ENCODE measurements at regions not wholly inside any gene's neighbourhood (a gene's known extent, or its start where the extent isn't known, plus 50 kb on each side); places are given as distances from the start of the nearest gene placed in this dataset.
"Not testable (repeated sequence)": the region's sequence is repeated elsewhere in the genome, so short reads cannot be mapped to it uniquely, and the experiment has no call there.

DNA sequence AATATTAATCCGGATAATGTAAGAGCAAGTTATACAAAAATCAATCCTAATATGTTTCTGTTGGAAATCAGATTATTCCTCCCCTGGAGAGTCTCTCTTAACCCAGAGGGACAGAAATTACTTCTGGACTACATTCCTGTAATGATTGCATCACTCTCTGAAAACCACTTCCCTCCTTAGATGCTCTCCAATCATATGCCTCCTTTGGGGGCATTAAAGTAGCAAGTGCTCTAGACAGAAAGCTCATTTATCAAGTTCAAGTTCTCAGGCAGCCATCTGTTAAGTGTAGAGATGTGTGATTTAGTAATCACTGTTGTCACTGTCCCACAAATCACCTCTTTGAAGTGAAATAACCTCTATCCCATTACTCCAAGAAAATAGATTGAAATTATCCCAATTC, 247.1 kb downstream of the SLCO4C1 start:
- Histone ChIP-seq H3K27me3 (ENCODE audit: control insufficient read depth, insufficient read depth, low read length) (no peaks in the 10 kb centered on the region), H3K4me3 (ENCODE audit: low read depth, low read length) (no peak overlapping the region), H3K4me1 (ENCODE audit: control insufficient read depth, insufficient read depth, low read length) (no peaks in the 10 kb centered on the region), H3K9me3 (ENCODE audit: control insufficient read depth, insufficient read depth, low read depth, low read length) (no peaks in the 10 kb centered on the region), H3K36me3 (ENCODE audit: control insufficient read depth, insufficient read depth, low read length) (no peaks in the 10 kb centered on the region), H3K9ac (ENCODE audit: low read length) (no peak overlapping the region), H3K27ac (ENCODE audit: low read depth, low read length) (no peak overlapping the region)

DNA sequence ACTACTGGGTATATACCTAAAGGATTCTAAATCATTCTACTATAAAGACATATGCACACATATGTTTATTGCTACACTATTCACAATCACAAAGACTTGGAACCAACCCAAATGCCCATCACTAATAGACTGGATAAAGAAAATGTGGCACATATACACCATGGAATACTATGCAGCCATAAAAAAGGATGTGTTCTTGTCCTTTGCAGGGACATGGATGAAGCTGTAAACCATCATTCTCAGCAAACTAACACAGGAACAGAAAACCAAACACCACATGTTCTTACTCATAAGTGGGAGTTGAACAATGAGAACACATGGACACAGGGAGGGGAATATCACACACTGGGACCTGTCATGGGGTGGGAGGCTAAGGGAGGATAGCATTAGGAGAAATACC, 249.0 kb downstream of the SLCO4C1 start:
- H3K36me3 ChIP-seq (ENCODE audit: control insufficient read depth, insufficient read depth, low read length); H3K4me1 ChIP-seq (ENCODE audit: control insufficient read depth, insufficient read depth, low read length); H3K9me3 ChIP-seq (ENCODE audit: control insufficient read depth, insufficient read depth, low read depth, low read length); H3K27ac ChIP-seq (ENCODE audit: low read depth, low read length); H3K9ac ChIP-seq (ENCODE audit: low read length); H3K27me3 ChIP-seq (ENCODE audit: control insufficient read depth, insufficient read depth, low read length); H3K4me3 ChIP-seq (ENCODE audit: low read depth, low read length): not testable (repeated sequence)

DNA sequence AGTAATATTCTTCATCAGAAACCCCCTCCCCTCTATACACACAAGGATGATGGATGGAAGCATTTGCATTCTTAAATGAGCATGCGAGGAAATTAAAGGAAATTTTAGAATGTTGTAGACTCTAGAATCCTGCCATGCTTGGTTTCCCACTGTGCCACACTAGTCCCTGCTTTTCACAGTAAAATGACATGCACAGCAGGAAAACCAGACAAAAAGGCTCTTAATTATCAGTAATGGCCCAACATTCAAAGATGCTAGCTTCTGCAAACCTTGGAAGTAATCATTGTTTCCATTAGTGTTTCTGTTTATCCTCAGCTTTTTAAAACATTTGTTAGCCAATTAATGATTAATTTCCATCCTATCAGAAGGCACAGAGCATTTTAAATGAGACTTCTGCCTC, 255.8 kb downstream of the SLCO4C1 start:
- H3K9ac ChIP-seq (ENCODE audit: low read length): no peak overlapping the region
- no peak overlapping the region for H3K4me3 ChIP-seq (ENCODE audit: low read depth, low read length)
- peaks cover 5% of the 10 kb centered on the region; the same call in 1 of the 2 replicates for H3K4me1 ChIP-seq (ENCODE audit: control insufficient read depth, insufficient read depth, low read length)
- no peaks in the 10 kb centered on the region for H3K27me3 ChIP-seq (ENCODE audit: control insufficient read depth, insufficient read depth, low read length)
- no peaks in the 10 kb centered on the region for H3K9me3 ChIP-seq (ENCODE audit: control insufficient read depth, insufficient read depth, low read depth, low read length)
- H3K36me3 ChIP-seq (ENCODE audit: control insufficient read depth, insufficient read depth, low read length): no peaks in the 10 kb centered on the region
- H3K27ac ChIP-seq (ENCODE audit: low read depth, low read length): no peak overlapping the region

DNA sequence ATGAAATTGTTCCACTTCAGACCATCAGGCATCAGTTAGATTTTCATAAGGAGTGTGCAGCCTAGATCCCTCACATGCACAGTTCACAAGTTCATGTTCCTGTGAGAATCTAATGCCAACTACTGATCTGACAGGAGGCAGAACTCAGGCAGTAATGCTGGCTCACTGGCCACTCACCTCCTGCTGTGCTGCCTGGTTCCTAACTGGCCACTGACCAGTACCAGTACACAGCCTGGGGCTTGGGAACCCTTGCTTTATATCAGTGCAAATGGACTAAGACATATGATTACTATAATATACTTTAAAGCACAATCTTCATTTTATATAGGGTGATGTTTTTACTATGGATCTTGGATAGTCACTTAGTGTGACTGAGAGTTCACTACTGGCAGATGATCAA, 259.2 kb downstream of the SLCO4C1 start:
- no peaks in the 10 kb centered on the region for H3K9me3 ChIP-seq (ENCODE audit: control insufficient read depth, insufficient read depth, low read depth, low read length)
- H3K9ac ChIP-seq (ENCODE audit: low read length): no peak overlapping the region
- no peak overlapping the region for H3K27ac ChIP-seq (ENCODE audit: low read depth, low read length)
- H3K4me3 ChIP-seq (ENCODE audit: low read depth, low read length): no peak overlapping the region
- H3K36me3 ChIP-seq (ENCODE audit: control insufficient read depth, insufficient read depth, low read length): no peaks in the 10 kb centered on the region
- H3K27me3 ChIP-seq (ENCODE audit: control insufficient read depth, insufficient read depth, low read length): no peaks in the 10 kb centered on the region
- peaks cover 5% of the 10 kb centered on the region; the same call in 1 of the 2 replicates for H3K4me1 ChIP-seq (ENCODE audit: control insufficient read depth, insufficient read depth, low read length)

DNA sequence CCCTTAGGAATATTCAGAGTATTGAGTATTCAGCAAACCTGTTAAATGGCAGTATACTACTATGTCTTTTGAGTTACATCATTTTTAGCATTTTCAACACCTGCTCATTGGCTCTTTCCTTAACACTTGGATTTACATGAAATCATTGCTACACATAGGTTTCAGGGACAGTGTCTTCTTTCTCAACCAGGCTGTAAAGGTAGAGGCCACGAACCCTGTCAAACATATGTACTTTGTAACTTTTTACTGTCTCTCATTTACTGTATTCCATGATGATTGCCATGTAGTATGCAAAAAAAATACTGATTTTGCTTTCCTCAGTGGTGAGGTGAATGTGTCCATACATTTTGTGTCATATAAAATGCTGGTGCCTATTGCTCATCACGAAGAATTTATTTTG, 264.4 kb downstream of the SLCO4C1 start:
- no peaks in the 10 kb centered on the region for H3K27me3 ChIP-seq (ENCODE audit: control insufficient read depth, insufficient read depth, low read length)
- no peak overlapping the region for H3K27ac ChIP-seq (ENCODE audit: low read depth, low read length)
- H3K4me1 ChIP-seq (ENCODE audit: control insufficient read depth, insufficient read depth, low read length): no peaks in the 10 kb centered on the region
- H3K9ac ChIP-seq (ENCODE audit: low read length): no peak overlapping the region
- no peak overlapping the region for H3K4me3 ChIP-seq (ENCODE audit: low read depth, low read length)
- H3K36me3 ChIP-seq (ENCODE audit: control insufficient read depth, insufficient read depth, low read length): no peaks in the 10 kb centered on the region
- no peaks in the 10 kb centered on the region for H3K9me3 ChIP-seq (ENCODE audit: control insufficient read depth, insufficient read depth, low read depth, low read length)

DNA sequence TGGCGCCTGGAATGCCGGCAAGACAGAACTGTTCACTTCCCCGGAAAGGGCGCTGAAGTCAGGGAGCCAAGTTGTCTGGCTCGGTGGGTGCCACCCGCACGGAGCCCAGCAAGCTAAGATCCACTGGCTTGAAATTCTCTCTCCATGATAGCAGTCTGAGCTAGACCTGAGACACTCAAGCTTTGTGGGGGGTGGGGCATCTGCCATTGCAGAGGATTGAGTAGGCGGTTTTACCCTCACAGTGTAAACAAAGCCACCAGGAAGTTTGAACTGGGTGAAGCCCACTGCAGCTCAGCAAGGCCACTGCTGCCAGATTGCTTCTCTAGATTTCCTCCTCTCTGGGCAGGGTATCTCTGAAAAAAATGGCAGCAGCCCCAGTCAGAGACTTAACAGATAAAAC, 277.4 kb downstream of the SLCO4C1 start:
- Histone ChIP-seq H3K9me3 (ENCODE audit: control insufficient read depth, insufficient read depth, low read depth, low read length) (no peaks in the 10 kb centered on the region), H3K36me3 (ENCODE audit: control insufficient read depth, insufficient read depth, low read length) (no peaks in the 10 kb centered on the region), H3K27me3 (ENCODE audit: control insufficient read depth, insufficient read depth, low read length) (no peaks in the 10 kb centered on the region), H3K4me1 (ENCODE audit: control insufficient read depth, insufficient read depth, low read length) (peaks cover 13% of the 10 kb centered on the region), H3K9ac (ENCODE audit: low read length) (no peak overlapping the region), H3K4me3 (ENCODE audit: low read depth, low read length) (peak overlapping the region; percentile 20; the same call in 1 of the 2 replicates), H3K27ac (ENCODE audit: low read depth, low read length) (no peak overlapping the region)

DNA sequence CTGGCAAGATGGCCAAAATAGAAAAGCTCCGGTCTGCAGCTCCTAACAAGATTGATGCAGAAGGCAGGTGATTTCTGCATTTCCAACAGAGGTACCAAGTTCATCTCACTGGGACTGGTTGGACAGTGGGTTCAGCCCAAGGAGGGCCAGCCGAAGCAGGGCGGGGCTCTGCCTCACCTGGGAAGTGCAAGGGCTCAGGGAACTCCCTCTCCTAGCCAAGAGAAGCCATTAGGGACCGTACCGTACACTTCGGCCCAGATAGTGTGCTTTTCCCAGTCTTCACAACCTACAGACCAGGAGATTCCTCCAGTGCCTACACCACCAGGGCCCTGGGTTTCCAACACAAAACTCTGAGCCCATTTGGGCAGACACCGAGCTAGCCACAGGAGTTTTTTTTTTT, 277.8 kb downstream of the SLCO4C1 start:
- Histone ChIP-seq H3K27ac (ENCODE audit: low read depth, low read length) (no peak overlapping the region), H3K9me3 (ENCODE audit: control insufficient read depth, insufficient read depth, low read depth, low read length) (no peaks in the 10 kb centered on the region), H3K36me3 (ENCODE audit: control insufficient read depth, insufficient read depth, low read length) (no peaks in the 10 kb centered on the region), H3K4me1 (ENCODE audit: control insufficient read depth, insufficient read depth, low read length) (peaks cover 13% of the 10 kb centered on the region), H3K9ac (ENCODE audit: low read length) (no peak overlapping the region), H3K27me3 (ENCODE audit: control insufficient read depth, insufficient read depth, low read length) (no peaks in the 10 kb centered on the region), H3K4me3 (ENCODE audit: low read depth, low read length) (peak overlapping the region; percentile 20; the same call in 1 of the 2 replicates)

DNA sequence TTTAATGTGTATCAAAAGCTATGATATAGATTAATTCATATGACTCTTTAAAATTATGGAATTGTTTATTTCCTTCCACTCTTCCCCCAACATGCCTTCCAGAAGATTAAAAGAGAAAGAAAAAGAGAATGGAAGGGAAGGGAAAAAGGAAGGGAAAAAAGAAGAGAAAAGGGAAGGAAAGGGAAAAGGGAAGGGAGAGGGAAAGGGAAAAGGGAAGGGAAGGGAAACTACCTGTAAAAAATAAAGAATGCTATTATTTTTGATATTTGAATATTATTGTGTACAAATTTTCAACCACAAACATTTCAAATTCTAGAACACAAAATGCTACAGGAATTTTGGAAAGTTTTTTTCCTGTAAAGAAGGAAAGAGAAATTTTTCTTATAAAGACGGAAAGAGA, 281.7 kb downstream of the SLCO4C1 start:
- Histone ChIP-seq H3K36me3 (ENCODE audit: control insufficient read depth, insufficient read depth, low read length) (no peaks in the 10 kb centered on the region), H3K4me1 (ENCODE audit: control insufficient read depth, insufficient read depth, low read length) (peaks cover 13% of the 10 kb centered on the region), H3K9me3 (ENCODE audit: control insufficient read depth, insufficient read depth, low read depth, low read length) (no peaks in the 10 kb centered on the region), H3K9ac (ENCODE audit: low read length) (no peak overlapping the region), H3K27ac (ENCODE audit: low read depth, low read length) (no peak overlapping the region), H3K27me3 (ENCODE audit: control insufficient read depth, insufficient read depth, low read length) (no peaks in the 10 kb centered on the region), H3K4me3 (ENCODE audit: low read depth, low read length) (no peak overlapping the region)

DNA sequence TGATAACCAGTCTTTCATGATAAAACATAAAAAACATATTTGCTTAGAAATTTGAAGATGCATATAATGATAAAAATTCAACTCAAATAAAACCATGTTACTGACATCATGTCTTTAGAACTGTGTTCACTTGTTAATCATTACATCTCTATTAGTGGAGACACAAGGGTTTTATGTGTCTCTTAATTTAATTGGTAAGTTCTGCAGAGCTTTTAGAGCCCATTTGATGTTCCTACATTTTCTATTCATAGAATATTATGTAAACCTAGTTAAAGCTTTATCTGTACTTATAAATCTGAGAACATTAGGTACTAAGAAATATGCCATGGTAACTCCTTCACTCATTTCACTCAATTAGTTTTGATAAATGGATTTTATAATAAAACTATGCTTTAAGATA, 285.4 kb downstream of the SLCO4C1 start:
- Histone ChIP-seq H3K36me3 (ENCODE audit: control insufficient read depth, insufficient read depth, low read length) (no peaks in the 10 kb centered on the region), H3K27me3 (ENCODE audit: control insufficient read depth, insufficient read depth, low read length) (no peaks in the 10 kb centered on the region), H3K9me3 (ENCODE audit: control insufficient read depth, insufficient read depth, low read depth, low read length) (no peaks in the 10 kb centered on the region), H3K4me1 (ENCODE audit: control insufficient read depth, insufficient read depth, low read length) (no peaks in the 10 kb centered on the region), H3K9ac (ENCODE audit: low read length) (no peak overlapping the region), H3K27ac (ENCODE audit: low read depth, low read length) (no peak overlapping the region), H3K4me3 (ENCODE audit: low read depth, low read length) (no peak overlapping the region)

DNA sequence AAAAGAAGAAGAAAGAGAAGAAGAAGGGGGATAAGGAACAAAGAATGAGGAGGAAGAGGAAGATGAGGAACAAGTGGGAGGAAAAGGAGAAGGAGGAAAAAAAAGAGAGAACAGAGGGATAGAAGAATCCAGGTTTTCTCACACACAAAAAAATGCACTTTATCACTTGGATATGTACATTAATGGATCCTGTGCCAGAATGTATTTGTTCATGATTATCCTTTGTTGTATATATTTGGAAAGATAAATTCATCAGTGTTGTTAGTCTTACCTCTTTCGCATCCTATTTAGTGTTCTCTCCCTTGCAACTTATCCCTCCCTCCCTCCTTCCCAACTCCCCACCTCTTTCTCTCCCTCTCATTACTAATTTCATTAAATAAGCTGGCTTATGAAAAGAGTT, 298.8 kb downstream of the SLCO4C1 start:
- H3K9me3 ChIP-seq (ENCODE audit: control insufficient read depth, insufficient read depth, low read depth, low read length): no peaks in the 10 kb centered on the region
- H3K27ac ChIP-seq (ENCODE audit: low read depth, low read length): no peak overlapping the region
- H3K9ac ChIP-seq (ENCODE audit: low read length): no peak overlapping the region
- no peaks in the 10 kb centered on the region for H3K36me3 ChIP-seq (ENCODE audit: control insufficient read depth, insufficient read depth, low read length)
- H3K27me3 ChIP-seq (ENCODE audit: control insufficient read depth, insufficient read depth, low read length): no peaks in the 10 kb centered on the region
- no peaks in the 10 kb centered on the region for H3K4me1 ChIP-seq (ENCODE audit: control insufficient read depth, insufficient read depth, low read length)
- no peak overlapping the region for H3K4me3 ChIP-seq (ENCODE audit: low read depth, low read length)

DNA sequence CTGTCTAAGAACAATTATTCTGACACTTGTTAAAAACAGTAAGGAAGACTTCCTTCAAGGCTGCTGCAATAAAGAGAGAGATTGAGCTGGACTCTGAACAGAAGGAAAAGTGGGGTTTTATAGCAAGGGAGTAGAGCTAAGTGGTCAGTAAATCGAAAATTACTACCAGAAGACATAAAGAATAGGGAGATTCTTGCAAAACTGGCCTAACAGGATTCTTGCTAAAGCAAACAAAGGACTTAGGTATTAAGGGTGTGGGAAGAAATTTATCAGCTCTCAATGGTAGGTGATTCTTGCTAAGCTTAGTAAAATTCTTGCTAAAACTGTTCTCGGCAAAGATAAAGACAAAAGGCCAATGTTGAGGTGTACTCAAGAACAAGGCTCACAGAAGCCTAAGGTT, 300.5 kb downstream of the SLCO4C1 start:
- Histone ChIP-seq H3K4me1 (ENCODE audit: control insufficient read depth, insufficient read depth, low read length) (no peaks in the 10 kb centered on the region), H3K36me3 (ENCODE audit: control insufficient read depth, insufficient read depth, low read length) (no peaks in the 10 kb centered on the region), H3K4me3 (ENCODE audit: low read depth, low read length) (no peak overlapping the region), H3K27me3 (ENCODE audit: control insufficient read depth, insufficient read depth, low read length) (no peaks in the 10 kb centered on the region), H3K9me3 (ENCODE audit: control insufficient read depth, insufficient read depth, low read depth, low read length) (no peaks in the 10 kb centered on the region), H3K9ac (ENCODE audit: low read length) (no peak overlapping the region), H3K27ac (ENCODE audit: low read depth, low read length) (no peak overlapping the region)

DNA sequence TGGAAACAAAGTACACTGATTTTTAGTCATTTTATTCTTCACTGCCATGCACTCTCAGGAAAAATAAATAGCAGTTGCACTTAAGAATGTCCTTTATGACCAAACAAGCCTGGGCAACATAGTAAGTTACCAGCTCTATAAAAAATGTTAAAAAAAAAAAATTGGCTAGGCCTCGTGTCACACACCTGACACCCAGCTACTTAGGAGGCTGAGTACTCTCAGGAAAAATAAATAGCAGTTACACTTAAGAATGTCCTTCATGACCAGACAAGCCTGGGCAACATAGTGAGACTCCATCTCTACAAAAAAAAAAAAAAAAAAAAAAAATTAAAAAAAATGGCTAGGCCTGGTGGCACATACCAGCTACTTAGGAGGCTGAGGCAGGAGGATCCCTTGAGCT, 304.6 kb downstream of the SLCO4C1 start:
- no peak overlapping the region for H3K27ac ChIP-seq (ENCODE audit: low read depth, low read length)
- H3K4me3 ChIP-seq (ENCODE audit: low read depth, low read length): no peak overlapping the region
- no peaks in the 10 kb centered on the region for H3K9me3 ChIP-seq (ENCODE audit: control insufficient read depth, insufficient read depth, low read depth, low read length)
- no peak overlapping the region for H3K9ac ChIP-seq (ENCODE audit: low read length)
- H3K4me1 ChIP-seq (ENCODE audit: control insufficient read depth, insufficient read depth, low read length): no peaks in the 10 kb centered on the region
- no peaks in the 10 kb centered on the region for H3K36me3 ChIP-seq (ENCODE audit: control insufficient read depth, insufficient read depth, low read length)
- H3K27me3 ChIP-seq (ENCODE audit: control insufficient read depth, insufficient read depth, low read length): no peaks in the 10 kb centered on the region

All from HUES6 (cell line).